C4-2B (cell line): ENCODE measurements at regions not wholly inside any gene's neighbourhood (a gene's known extent, or its start where the extent isn't known, plus 50 kb on each side); places are given as distances from the start of the nearest gene placed in this dataset.

Experiments used
- ZFX ChIP-seq: fragments of 450-650 bp; IDR thresholded peaks from 2 replicates; pipeline ENCODE4 v1.6.1; 2017
- TF ChIP-seq, protein P1 (sequence below): fragments of 450-650 bp; conservative IDR thresholded peaks from 2 replicates; pipeline ENCODE4 v1.5.1; 2017; ENCODE audit warnings: mild to moderate bottlenecking

- TF ChIP-seq, protein P1, sequence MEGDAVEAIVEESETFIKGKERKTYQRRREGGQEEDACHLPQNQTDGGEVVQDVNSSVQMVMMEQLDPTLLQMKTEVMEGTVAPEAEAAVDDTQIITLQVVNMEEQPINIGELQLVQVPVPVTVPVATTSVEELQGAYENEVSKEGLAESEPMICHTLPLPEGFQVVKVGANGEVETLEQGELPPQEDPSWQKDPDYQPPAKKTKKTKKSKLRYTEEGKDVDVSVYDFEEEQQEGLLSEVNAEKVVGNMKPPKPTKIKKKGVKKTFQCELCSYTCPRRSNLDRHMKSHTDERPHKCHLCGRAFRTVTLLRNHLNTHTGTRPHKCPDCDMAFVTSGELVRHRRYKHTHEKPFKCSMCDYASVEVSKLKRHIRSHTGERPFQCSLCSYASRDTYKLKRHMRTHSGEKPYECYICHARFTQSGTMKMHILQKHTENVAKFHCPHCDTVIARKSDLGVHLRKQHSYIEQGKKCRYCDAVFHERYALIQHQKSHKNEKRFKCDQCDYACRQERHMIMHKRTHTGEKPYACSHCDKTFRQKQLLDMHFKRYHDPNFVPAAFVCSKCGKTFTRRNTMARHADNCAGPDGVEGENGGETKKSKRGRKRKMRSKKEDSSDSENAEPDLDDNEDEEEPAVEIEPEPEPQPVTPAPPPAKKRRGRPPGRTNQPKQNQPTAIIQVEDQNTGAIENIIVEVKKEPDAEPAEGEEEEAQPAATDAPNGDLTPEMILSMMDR, result no peak
- TF ChIP-seq ZFX, result no peak
These were observed 1588.5 kb downstream of the BRINP3 start for GRCh38 chr1:188889166-188889565.
